OCI-LY7 (cell line): ENCODE measurements at regions not wholly inside any gene's neighbourhood (a gene's known extent, or its start where the extent isn't known, plus 50 kb on each side); places are given as distances from the start of the nearest gene placed in this dataset.

Experiments
- BruUV-seq: library from RNA; stranded (reverse); fragments of 400-500 nt; replicated peaks from 2 replicates; lab custom pipeline; 2021; lab: Mats Ljungman, UMichigan
- CTCF ChIA-PET: fragments of 300-600 bp; sonication (Branson Sonifier 250); formaldehyde crosslinking; loops from one replicate; lab custom pipeline; 2022; ENCODE audit warnings: antibody characterized with exemption; ENCODE audit not compliant: unreplicated experiment; lab: Charles Lee
- POLR2A ChIA-PET: fragments of 300-600 bp; sonication (Branson Sonifier 250); formaldehyde crosslinking; loops from one replicate; lab custom pipeline; 2022; ENCODE audit warnings: antibody characterized with exemption; lab: Charles Lee
- DNase-seq: peaks from one replicate; pipeline ENCODE4 v3.0.0-alpha.2; 2015; ENCODE audit warnings: low spot score
- H2AFZ ChIP-seq: fragments of 200-600 bp; sonication (generic), shearing (Covaris generic); 2 replicates; pipeline ENCODE4 v1.6.1; 2014; ENCODE audit warnings: mild to moderate bottlenecking, antibody characterized with exemption, low read length, moderate library complexity
- H3K27ac ChIP-seq: fragments of 200-600 bp; sonication (generic); 2 replicates; pipeline ENCODE4 v1.5.1; 2014; ENCODE audit warnings: mixed run types, low read depth, mild to moderate bottlenecking, moderate library complexity, low read length, inconsistent platforms; ENCODE audit not compliant: poor library complexity, severe bottlenecking
- H3K36me3 ChIP-seq: fragments of 200-600 bp; sonication (generic); 2 replicates; pipeline ENCODE4 v1.6.1; 2014; ENCODE audit warnings: mild to moderate bottlenecking, antibody characterized with exemption, low read length, moderate library complexity, mixed read lengths; ENCODE audit not compliant: insufficient read depth
- H3K4me1 ChIP-seq: fragments of 200-600 bp; sonication (generic); 2 replicates; pipeline ENCODE4 v1.5.1; 2014; ENCODE audit warnings: mild to moderate bottlenecking, low read length; ENCODE audit not compliant: insufficient read depth, poor library complexity, severe bottlenecking
- H3K4me2 ChIP-seq: fragments of 200-600 bp; sonication (generic); 2 replicates; pipeline ENCODE4 v1.6.1; 2014; ENCODE audit warnings: mild to moderate bottlenecking, low read length
- H3K4me3 ChIP-seq: fragments of 200-600 bp; sonication (generic); 2 replicates; pipeline ENCODE4 v1.5.1; 2014; ENCODE audit warnings: mild to moderate bottlenecking, low read depth, low read length; ENCODE audit not compliant: poor library complexity, severe bottlenecking
- H3K79me2 ChIP-seq: fragments of 200-600 bp; sonication (generic); 2 replicates; pipeline ENCODE4 v1.6.1; 2016; ENCODE audit warnings: low read depth, mild to moderate bottlenecking, low read length, moderate library complexity, mixed read lengths; ENCODE audit not compliant: insufficient read depth
- H3K9me2 ChIP-seq: fragments of 200-600 bp; sonication (generic); 2 replicates; pipeline ENCODE4 v1.6.1; 2016; ENCODE audit warnings: mild to moderate bottlenecking, low read length, mixed read lengths; ENCODE audit not compliant: insufficient read depth
- H3K9me3 ChIP-seq: fragments of 200-600 bp; sonication (generic); 2 replicates; pipeline ENCODE4 v1.6.1; 2014; ENCODE audit warnings: mild to moderate bottlenecking, mixed run types, low read length, mixed read lengths
- H4K20me1 ChIP-seq: fragments of 200-600 bp; sonication (generic); 2 replicates; pipeline ENCODE4 v1.6.1; 2014; ENCODE audit warnings: mild to moderate bottlenecking, antibody characterized with exemption, low read length, moderate library complexity, mixed read lengths; ENCODE audit not compliant: insufficient read depth
- CTCF ChIP-seq: fragments of 200-600 bp; sonication (generic); conservative IDR thresholded peaks from 2 replicates; pipeline ENCODE4 v1.5.1; 2014; ENCODE audit warnings: mild to moderate bottlenecking, antibody characterized with exemption, low read length, moderate library complexity, mixed read lengths
- EZH2phosphoT487 ChIP-seq: fragments of 200-600 bp; sonication (generic); IDR thresholded peaks from 2 replicates; pipeline ENCODE4 v1.6.1; 2018; ENCODE audit warnings: low read depth, borderline replicate concordance, mild to moderate bottlenecking, mixed run types, antibody characterized with exemption, low read length, moderate library complexity, mixed read lengths
- intact Hi-C: fragments of 100-400 bp; cut with micrococcal nuclease; formaldehyde crosslinking; loops from one replicate; pipeline ENCODE4 v1.10.0; 2022; ENCODE audit not compliant: unreplicated experiment

GRCh38 chr2:16250466-16250865 lies 310.1 kb downstream of the MYCN start:
- no peak overlapping the region for H3K4me2 ChIP-seq
- no peak overlapping the region for H2AFZ ChIP-seq
- ChIA-PET CTCF (no interaction called here), POLR2A (no interaction called here)
- TF ChIP-seq EZH2phosphoT487: no peak
- no peak for TF ChIP-seq CTCF
- no peak overlapping the region for H3K27ac ChIP-seq
- no peaks in the 10 kb centered on the region for H3K9me3 ChIP-seq
- H3K4me1 ChIP-seq: no peaks in the 10 kb centered on the region
- intact Hi-C loops: no loop called here
- DNase-seq: no peak
- H3K9me2 ChIP-seq: no peaks in the 10 kb centered on the region
- H4K20me1 ChIP-seq: no peaks in the 10 kb centered on the region
- BruUV-seq: no TSS peak
- H3K4me3 ChIP-seq: no peak overlapping the region
- H3K36me3 ChIP-seq: no peaks in the 10 kb centered on the region
- no peaks in the 10 kb centered on the region for H3K79me2 ChIP-seq

GRCh38 chr2:16250056-16250425 lies 309.7 kb downstream of the MYCN start:
- BruUV-seq: no TSS peak
- Histone ChIP-seq H3K36me3 (no peaks in the 10 kb centered on the region), H3K27ac (no peak overlapping the region), H4K20me1 (no peaks in the 10 kb centered on the region), H2AFZ (no peak overlapping the region), H3K4me1 (no peaks in the 10 kb centered on the region), H3K9me3 (no peaks in the 10 kb centered on the region), H3K9me2 (no peaks in the 10 kb centered on the region), H3K4me2 (no peak overlapping the region), H3K4me3 (no peak overlapping the region), H3K79me2 (no peaks in the 10 kb centered on the region)
- no peak for DNase-seq
- ChIA-PET POLR2A (no interaction called here), CTCF (no interaction called here)
- TF ChIP-seq CTCF: no peak
- TF ChIP-seq EZH2phosphoT487: no peak
- intact Hi-C loops: no loop called here

- no TSS peak for BruUV-seq
- Histone ChIP-seq H3K4me1 (no peaks in the 10 kb centered on the region), H3K4me2 (no peak overlapping the region), H3K4me3 (no peak overlapping the region), H2AFZ (no peak overlapping the region), H3K36me3 (no peaks in the 10 kb centered on the region), H3K9me2 (no peaks in the 10 kb centered on the region), H4K20me1 (no peaks in the 10 kb centered on the region), H3K9me3 (no peaks in the 10 kb centered on the region), H3K27ac (no peak overlapping the region), H3K79me2 (no peaks in the 10 kb centered on the region)
- no peak for DNase-seq
- POLR2A ChIA-PET: no interaction called here
- intact Hi-C loops: no loop called here
- TF ChIP-seq EZH2phosphoT487 (no peak), CTCF (no peak)
- CTCF ChIA-PET: no interaction called here
These were observed 309.1 kb downstream of the MYCN start for GRCh38 chr2:16249246-16250055.
